ENCODE measurements at regions not wholly inside any gene's neighbourhood (a gene's known extent, or its start where the extent isn't known, plus 50 kb on each side); places are given as distances from the start of the nearest gene placed in this dataset.

DNA sequence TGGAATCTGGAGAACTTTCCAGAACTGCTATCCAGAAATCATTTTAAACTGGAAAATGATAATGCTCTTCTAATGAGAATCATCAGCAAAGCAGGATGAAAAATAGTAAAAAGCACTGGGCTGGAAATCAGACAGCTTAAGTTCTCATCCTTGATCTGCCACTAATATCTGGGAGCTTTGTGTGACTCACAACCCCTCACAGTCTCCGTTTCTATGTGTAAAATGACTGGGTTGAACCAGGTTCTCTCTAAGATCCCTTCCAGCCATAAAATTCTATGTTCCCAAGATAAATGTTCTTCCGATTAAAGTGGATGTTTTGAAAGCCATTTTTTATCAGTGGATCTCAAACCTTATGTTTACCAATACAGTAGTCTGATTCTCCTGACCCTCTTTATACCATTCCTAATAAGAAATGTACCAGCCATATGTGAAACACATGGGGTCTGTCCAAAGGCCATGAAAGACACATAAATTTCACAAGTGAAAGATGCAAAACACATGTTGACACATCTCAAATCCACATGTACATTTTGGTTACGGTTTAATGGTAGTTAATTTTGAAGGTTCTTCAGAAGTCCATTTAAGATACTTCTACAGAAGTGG, 188.8 kb downstream of the EN1 start:
- no peak for DNase-seq

DNA sequence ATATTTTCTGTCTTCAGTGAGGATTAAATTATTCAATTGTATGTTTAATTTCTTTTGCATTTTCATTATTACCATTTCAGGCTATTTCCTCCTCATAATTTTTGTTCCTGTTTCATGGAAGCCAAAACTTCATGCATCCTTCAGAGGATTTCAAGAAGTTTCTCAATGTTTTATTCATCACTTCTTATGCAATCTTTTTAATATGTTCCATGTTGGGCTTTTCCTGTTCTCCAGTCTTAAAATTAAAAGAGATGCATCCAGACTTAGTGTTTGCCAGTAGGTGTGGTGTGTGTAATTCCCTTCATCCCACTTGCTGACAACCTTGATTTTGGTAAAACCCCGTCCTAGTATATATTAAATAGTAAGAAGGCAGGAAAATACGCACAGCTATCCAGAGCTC, 190.0 kb downstream of the EN1 start:
- DNase-seq: no peak

DNA sequence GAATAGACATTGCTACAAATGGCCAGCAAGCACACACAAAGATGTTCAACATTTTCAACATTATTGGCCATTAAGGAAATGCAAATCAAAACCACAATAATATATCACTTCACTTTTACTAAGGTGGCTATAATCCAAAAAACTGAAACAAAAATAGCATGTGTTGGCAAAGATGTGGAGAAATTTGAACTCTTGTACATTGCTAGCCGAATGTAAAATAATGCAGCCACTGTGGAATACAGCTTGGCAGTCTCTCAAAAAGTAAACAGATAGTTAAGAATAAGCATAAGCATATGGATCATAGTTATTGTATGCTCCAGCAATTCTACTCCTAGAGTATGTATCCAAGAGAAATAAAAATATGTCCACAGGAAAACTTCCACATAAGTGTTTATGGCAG, 192.5 kb downstream of the EN1 start:
- no peak for DNase-seq

DNA sequence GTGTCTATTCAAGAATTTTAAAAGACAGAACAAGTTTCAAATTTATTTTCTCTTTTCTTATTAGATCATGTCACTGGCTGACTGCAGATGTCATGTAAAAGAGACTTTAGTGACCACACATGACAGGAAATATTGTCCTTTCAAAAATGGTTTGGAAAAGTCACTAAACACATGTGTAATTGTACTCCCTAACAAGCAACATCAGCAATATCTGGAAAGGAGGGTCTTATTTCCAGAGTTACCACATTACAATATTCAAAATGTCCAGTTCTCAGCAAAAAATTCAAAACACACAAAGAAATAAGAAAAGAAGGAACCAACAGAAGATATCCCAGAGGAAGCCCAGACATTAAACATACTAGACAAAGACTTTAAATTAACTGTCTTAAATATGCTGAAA, 197.1 kb downstream of the EN1 start:
- no peak for DNase-seq

DNA sequence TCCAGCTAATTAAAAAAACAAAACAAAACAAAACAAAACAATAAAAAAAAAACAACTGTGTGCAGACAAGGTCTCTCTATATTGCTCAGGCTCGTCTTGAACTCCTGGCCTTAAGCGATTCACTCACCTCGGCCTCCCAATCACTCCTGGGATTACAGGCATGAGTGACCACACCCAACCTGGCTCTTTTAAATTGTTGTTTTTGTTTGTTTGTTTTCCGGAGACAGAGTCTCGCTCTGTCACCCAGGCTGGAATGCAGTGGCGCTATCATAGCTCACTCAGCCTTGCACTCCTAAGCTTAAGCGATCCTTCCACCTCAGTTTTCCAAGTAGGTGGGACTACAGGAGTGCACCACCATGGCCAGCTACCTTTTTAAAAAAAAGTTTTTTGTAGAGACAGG, 201.6 kb downstream of the EN1 start:
- DNase-seq: no peak

DNA sequence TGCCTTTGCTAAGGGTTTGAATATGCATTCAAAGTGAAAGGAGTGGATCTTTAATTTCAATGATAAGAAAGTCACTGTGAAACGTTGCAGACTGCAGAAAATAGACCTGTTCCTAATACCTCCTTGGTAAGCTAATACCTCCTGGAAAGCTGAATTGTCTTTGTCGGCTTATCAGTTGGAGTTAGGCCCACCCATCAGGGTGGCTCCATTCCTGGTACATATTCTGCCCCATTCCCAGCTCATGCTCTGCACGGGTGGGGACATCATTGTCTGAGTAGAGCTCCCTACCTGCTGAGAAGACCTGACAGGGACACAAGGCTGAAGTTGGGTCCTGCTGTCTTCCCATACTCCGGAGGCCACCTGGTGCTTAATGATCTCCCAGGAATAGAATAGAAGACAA, 203.3 kb downstream of the EN1 start:
- DNase-seq: no peak

DNA sequence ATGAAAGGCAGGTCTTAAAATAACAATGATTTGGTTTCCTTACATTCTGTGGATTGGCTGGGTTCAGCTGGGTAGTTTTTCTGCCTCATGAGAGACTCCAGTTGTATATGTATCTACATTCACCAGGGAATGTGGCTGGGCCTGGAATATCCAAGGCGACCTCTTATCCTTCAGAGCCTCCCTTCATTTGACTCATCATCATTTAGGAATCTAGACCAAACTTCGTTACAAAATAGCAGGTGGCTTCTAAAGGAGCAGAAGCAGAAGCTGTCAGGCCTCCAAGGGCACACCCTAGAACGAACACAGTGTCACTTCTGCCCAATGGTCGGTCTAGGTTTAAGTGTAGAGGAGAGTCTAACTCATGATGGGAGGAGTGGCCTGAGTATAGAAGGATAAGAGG, 204.2 kb downstream of the EN1 start:
- DNase-seq: no peak

DNA sequence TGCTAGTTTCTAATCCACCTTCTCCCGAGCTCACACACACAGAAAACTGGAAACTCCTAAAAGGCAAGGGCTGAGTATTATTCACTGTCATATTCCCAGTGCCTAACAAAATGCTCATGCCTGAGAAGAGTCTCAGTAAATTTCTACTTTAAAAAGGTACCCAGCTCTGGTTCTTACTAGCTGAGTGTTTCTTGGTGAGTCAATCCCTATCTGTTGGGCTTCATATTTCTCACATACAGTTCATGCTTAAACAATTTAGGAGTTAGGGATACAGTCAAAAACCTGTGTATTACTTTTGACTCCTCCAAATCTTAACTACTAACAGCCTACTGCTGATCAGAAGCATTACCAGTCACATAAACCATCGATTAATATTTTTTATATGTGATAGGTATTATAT, 204.9 kb downstream of the EN1 start:
- DNase-seq: no peak

DNA sequence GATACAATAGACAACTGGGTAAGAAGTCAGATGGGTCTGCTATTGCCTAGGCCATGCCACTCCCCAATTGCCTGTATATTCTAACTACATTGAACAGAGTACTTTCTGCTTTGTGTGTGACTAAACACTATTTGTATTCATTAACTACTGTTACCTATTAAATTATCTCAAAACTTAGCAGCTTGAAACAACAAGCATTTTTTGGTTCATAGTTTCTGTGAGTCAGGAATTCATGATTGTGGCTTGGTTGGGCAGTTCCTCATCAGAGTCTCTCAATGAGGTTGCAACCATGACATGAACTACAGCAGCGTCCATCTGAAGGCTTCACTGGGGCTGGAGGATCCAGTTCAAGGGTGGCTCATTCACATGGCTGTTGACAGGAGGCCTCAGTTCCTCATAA, 205.7 kb downstream of the EN1 start:
- no peak for DNase-seq

DNA sequence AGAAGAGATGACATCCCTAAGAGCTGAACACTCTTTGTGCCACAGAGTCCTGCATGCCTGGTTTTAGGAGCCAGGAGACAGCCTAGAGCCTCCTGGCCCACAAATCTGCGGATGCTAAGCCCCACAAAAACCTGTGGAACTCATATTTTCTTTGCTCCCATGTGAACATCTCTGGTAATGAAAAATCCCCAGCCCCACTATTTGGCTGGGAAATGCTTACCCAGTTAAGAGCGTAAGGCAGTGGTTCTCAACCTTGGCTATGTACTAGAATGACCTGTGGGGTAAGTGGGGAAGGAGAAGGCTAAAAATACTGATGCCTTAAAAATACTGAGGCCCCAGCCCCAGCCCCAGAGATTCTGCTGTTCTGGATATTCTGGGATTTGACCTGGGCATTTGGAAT, 208.1 kb downstream of the EN1 start:
- no peak for DNase-seq

DNA sequence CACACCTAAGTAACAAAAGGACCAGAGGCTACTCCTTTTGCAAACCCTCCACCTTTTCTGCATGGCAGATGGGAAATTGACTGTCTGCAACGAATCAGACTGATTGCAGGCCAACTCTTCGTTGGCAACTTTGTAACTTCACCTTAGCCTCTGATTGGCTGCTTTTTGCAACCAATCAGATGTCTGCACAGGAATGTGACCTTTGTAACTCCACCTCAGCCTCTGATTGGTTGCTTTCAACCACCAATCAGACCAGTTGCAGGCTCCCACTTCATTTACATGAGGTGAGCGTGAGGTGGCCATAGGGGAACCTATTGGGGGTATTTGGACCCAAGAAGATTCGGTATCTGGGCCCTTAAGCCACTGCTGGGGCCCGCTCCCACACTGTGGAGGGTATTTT, 209.0 kb downstream of the EN1 start:
- no peak for DNase-seq

DNA sequence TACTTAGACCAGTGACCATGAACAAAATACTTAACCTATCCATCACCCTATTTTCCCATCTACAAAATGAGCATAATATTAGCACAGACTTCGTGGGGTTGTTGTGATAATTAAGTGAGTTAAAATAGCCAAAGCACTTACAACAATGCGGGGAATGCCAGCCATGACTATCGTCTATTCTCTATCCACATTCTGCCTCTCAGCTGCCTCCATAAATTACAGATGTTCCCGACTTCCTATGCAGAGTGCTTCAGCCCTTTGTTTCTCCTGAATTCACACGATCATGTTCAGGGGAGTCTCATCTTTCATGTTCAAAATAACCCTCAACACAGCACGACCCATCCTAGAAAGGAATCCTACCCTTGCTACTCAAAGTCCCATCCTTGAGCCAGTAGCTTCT, 211.6 kb downstream of the EN1 start:
- DNase-seq: no peak

DNA sequence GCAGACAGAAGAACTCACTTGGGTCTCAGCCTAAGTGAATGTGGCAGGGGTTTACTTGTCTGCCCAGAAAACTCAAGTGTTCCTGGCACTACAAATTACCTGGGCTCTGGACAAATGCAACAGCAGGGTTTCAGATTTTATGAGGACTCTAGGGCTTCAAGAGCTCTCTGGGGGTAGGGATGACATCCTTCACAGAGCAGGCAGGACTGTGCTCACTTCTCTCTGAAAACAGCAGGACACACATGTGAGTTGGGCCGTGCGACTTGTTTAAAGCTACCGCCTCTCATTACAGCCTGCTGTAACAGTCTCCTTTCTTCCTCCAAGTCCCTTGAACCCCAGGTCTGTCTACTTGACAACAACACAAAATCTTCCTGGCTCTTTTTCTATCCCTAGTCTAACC, 212.6 kb downstream of the EN1 start:
- DNase-seq: no peak

DNA sequence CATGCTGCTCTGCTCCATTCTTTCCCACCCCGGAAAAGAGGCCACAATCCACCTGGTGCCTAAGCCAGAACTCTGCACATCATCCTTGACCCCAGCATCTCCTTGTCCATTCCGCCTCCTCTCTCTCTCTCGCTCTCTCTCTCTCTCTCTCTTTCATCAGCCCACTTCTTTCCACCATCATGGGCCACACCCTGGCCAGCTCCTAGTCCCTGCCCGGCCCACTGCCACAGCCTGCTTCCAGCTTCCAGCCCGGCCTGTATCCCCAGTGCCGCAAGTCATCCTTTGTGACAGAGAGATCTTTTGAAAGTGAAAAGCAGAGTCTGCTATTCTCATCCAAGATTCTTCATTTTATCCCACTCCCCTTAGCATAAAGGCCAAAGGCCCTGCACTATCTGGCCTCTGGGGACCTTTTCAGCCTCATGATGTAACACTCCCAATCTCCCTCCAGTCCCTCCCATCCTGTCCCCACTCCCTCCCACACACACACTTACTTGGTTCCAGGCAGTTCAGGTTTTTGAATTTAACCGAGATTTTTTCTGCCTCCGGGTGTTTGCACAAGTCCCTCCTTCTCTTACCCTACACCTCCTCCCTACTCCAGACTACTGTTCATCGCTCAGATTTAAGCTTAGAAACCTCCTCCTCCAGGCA, 214.0 kb downstream of the EN1 start:
- DNase-seq: no peak

DNA sequence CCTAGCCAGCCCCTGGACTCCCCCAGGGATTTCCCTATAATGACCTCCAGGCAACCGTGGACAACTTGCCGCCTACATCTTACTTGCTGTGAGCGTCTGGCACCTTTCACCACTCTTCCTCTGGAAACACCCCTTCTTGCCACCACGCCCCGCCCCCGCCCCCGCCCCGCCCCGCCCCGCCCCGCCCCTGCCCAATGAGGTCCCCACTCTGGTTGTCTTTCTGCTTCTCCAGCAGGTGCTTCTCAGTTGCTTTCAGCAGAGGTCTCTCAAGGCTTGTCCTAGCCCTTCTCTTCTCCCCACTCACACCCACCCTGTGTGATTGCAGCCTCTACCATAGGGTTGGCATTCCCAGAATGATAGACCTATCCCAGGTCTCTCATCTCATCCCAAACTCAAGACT, 214.5 kb downstream of the EN1 start:
- no peak for DNase-seq

DNA sequence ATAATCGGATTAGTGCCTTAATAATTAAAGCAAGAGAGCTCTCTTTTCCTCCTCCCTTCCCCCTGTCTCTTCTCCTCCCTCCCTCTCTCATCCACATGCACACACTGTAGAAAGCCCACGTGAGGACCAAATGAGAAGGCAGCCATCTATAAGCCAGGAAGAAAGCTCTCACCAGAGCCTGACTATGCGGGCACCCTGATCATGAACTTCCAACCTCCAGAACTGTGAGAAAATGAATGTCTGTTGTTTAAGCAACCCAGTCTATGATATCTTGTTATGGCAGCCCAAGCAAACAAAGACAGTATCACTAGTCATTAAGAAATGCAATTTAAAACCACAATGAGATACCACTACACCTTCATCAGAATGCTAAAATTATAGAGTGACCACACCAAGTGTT, 220.3 kb downstream of the EN1 start:
- DNase-seq: no peak

DNA sequence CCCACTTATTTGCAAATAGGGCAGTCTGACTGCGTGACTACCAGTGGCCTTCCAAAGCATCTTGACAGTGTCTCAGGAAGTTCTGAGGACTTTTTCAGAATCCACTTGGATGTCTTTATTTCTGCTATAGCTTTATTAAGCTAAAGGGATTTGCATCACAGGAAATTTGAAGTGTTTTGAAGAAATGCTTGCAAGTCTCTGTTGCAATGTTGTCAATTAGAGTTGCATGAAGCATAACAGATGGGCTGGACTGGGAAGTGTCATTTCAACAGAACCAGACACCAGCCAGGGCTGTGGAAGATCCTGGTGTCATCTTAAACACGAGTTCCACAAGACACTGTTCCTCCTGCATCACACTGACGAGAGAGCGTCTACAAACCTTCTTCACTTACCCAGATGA, 224.5 kb downstream of the EN1 start:
- DNase-seq: no peak

DNA sequence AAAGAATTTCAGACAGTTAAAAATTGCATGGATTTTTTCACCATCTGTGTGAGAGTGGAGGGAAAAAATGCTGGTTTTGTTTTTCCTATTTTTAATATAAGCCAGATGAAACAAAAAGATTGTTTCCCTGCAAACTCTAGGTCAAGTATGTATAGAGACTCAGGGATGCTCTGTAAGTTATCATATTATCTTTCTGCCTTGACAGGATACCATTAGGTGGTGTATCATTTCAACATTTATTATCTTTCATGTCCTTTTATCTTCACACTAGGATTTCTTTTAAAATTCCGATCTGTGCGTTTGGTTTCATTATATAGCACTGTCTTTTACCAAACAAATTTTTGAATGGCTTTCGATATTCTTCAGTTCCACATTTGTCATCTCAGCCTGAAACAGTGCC, 225.3 kb downstream of the EN1 start:
- DNase-seq: no peak

DNA sequence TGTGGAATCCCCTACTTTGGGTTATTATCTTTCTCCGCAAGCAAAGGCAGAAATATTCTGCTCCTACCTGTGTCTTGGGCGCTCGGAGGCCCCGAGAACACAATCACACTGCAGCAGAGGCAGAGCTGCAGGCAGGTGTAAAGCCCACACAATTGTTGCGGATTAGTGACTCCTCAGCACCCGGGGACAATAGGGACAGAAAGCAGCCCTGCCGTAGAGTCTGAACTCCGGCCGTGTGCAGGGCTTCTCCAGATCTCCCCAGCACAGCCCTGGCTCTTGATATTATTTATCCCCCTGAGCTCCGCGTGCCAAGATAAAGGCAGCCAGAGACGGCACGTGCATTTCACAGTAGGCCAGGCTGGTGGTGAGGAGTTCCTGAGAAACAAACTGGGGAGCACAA, 229.2 kb downstream of the EN1 start:
- DNase-seq: no peak

DNA sequence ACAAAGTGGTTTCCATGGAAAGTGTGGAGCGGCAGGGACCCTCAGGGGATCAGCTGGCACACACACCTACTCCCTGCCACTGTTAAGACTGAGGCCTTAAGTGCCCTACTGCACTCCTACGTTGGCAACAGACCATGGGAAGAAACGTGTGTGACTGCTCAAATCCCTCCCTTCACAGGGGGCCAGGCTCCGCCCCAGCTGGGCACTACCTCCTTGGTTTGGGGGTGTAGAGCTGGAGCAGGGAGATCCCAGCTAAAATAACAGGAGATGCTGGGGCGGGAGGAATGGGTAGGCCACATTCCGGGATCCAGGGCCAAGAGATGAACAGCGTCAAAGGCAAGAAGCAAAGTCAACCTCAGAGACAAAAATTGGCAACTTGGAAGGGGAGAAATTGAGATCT, 231.0 kb downstream of the EN1 start:
- no peak for DNase-seq

DNA sequence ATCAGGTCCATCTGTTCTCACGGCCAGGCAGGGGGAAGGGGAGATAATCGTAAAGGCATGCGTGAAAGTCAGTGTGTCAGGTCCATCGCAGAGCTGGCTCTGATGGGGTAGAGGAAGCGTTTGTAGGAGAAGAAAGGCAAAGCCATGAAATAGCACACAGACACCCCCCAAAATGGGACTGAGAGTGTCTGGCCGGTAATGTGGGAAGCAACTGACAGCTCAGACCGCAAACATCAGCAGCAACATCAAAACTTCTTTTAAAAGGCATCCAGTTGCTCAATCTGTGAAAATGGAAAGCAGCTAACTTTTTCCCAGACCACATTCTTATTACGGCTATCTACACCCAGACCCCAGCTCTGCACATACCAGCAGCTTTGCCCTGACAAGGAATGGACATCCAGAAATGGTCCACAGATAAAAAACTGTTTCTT, 232.6 kb downstream of the EN1 start:
- no peak for DNase-seq

DNA sequence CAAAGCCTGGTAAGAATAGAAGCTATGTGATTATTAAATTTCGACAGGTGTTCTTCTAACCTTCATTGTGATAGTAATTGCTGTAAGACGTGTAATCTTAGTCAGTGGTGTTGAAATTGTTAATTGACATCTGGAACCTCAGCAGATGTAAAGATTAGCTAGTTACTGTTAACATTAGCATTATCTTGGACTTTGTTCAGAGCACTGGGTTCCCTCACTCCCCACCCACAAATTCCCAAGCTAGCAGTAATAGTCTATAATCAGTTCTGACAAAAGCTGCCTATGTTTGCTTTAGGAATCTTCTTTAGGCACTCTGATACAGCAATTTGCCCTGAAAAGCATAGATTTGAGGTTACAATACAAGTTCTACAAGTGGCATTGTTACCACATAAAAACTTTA, 233.7 kb downstream of the EN1 start:
- no peak for DNase-seq

DNA sequence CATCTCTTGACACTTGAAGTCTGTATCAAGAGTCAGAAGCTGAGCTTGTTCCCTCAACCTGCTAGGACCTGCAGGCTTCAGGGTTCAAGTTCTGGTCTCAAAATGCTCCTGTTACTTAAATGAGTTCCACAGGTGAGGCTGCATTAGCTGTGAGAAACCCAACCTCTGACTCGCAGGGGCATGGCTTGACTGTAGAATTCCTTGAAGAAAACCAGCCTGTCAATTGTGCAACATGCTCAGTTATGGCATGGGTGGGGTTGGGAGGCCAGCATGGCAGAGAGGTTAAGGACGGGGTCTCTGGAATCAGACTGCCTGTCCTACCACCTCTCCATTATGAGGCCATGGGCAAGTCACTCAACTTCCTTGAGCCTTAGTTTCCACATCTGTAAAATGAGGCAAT, 235.8 kb downstream of the EN1 start:
- DNase-seq: no peak

DNA sequence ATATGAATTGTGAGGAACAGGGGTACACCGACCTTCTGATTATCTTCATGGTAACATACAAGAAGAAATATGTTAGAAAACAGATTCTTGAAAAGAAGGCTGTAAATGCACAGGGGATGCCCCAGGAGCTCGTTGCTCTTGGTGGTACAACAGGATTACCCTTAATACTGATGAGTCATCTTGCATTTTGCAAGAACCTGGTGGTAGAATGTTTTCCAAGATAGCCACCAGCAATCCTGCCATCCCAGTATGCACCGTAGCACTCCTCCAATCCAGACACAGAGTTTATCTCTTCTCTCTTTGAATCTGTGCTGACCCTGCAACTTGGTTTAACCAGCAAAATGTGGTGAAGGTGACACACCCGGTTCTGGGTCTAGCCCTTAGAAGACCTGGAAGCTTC, 238.3 kb downstream of the EN1 start:
- DNase-seq: no peak

DNA sequence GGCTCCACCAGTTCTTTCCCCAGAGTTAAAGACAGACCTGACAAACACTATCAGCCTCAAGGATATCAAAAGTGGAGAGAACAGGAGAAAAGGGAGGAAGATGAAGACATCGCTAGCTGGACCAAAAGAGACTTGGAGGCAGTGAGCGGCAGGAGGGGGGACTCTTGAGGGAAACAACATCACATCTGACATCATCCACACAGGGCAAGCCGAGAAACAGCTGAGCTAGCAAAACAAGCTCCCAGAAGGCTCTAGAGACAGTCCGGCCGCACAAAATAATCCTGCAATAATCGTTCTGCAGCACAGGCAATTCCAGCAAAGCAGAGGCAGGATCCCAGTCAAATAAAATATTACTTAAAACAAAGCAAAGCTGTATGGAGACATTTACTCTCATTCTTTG, 239.8 kb downstream of the EN1 start:
- no peak for DNase-seq

DNA sequence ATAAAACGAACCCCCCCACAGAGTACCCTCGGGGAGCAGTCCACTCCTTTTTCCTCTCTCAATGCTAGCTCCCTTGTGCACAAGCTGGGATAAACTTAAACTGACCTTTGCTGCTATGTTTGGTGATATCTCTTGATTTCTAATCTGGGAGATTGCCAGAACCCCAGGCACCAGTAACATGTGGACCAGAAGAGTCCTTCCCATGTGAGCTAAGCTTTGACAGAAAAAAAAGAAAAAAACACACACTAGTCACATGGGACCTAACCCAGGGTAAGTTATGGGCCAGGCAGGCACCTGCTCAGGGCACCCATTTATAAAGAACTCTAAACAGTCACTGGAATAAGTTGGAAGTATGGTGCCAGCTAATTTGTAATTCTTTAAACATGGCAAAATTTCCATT, 242.6 kb downstream of the EN1 start:
- DNase-seq: no peak
